ENCODE measurements at regions not wholly inside any gene's neighbourhood (a gene's known extent, or its start where the extent isn't known, plus 50 kb on each side); places are given as distances from the start of the nearest gene placed in this dataset.

DNA sequence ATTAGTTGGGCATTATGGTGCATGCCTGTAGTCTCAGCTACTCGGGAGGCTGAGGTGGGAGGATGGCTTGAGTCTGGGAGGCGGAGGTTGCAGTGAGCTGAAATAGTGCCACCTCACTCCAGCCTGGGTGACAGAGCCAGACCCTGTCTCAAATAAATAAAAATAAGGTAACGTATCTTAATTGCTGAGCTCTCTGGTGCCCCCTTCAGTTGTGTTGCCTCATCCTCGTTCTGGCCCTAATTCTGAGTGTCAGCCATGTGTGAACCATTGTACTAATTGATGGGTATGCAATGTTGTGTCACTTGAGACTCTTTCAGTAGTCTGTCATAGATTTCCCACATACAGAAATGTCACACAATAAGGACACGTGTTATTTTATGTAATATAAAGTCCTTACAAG, 363.1 kb upstream of the RBFOX1 start (continued):
- TF ChIP-seq, protein P1, sequence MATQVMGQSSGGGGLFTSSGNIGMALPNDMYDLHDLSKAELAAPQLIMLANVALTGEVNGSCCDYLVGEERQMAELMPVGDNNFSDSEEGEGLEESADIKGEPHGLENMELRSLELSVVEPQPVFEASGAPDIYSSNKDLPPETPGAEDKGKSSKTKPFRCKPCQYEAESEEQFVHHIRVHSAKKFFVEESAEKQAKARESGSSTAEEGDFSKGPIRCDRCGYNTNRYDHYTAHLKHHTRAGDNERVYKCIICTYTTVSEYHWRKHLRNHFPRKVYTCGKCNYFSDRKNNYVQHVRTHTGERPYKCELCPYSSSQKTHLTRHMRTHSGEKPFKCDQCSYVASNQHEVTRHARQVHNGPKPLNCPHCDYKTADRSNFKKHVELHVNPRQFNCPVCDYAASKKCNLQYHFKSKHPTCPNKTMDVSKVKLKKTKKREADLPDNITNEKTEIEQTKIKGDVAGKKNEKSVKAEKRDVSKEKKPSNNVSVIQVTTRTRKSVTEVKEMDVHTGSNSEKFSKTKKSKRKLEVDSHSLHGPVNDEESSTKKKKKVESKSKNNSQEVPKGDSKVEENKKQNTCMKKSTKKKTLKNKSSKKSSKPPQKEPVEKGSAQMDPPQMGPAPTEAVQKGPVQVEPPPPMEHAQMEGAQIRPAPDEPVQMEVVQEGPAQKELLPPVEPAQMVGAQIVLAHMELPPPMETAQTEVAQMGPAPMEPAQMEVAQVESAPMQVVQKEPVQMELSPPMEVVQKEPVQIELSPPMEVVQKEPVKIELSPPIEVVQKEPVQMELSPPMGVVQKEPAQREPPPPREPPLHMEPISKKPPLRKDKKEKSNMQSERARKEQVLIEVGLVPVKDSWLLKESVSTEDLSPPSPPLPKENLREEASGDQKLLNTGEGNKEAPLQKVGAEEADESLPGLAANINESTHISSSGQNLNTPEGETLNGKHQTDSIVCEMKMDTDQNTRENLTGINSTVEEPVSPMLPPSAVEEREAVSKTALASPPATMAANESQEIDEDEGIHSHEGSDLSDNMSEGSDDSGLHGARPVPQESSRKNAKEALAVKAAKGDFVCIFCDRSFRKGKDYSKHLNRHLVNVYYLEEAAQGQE (IDR thresholded peaks at IDR 0.05; ENCODE audit: low read depth), result no peak
- TF ChIP-seq CBX3 (IDR thresholded peaks at IDR 0.05; ENCODE audit: low read depth), result no peak

DNA sequence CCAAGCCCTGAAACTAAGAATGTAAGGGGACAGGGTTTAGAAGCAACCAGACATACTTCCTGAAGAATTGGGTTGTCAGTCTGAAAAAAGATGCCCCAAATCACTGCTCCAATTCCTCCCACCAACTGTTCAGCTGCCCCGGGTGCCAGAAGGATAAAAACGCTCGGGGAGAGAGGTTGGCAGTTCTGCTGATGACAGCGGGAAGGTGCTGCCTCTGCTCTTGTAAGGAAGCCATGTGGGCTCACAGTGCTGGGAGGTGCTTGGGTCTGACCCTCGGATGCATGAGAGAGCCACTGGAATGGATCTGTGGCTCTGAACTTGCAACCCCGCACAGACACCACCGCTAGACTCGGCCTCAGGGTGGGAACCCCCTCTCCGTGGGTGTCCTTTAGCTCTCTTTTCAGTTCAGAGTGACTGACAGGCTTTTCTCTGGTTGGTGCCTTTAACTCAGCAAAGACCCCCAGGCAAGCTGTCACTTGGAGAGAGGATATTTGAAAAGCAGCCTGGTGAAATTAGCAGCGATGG, 364.8 kb upstream of the RBFOX1 start:
- Histone ChIP-seq H3K9me2 (ENCODE audit: insufficient read depth) (no peaks in the 10 kb centered on the region), H3K4me1 (ENCODE audit: control insufficient read depth in 1 of 2, insufficient read depth in 2 of 2, low read length in 2 of 2) (no peaks in the 10 kb centered on the region), H3K27ac (ENCODE audit: low read depth, low read length) (no peak overlapping the region), H3K27me3 (ENCODE audit: insufficient read depth, low read length) (no peaks in the 10 kb centered on the region), H3K79me2 (ENCODE audit: insufficient read depth, low read length) (no peaks in the 10 kb centered on the region), H3K4me3 (replicated peaks in 1 of 2; ENCODE audit: low read depth in 1 of 2, low read length in 2 of 2) (no peak overlapping the region), H3K9me3 (ENCODE audit: control insufficient read depth in 1 of 2, insufficient read depth in 1 of 2, low read depth in 1 of 2, low read length in 2 of 2) (no peaks in the 10 kb centered on the region; a peak in 2 of 4 replicates), H3K4me2 (ENCODE audit: low read length) (no peak overlapping the region), H3K36me3 (ENCODE audit: control insufficient read depth in 1 of 2, insufficient read depth in 2 of 2, low read length in 2 of 2) (no peaks in the 10 kb centered on the region), H4K20me1 (ENCODE audit: insufficient read depth) (no peaks in the 10 kb centered on the region), H2AFZ (ENCODE audit: low read depth, low read length, poor library complexity, severe bottlenecking) (no peak overlapping the region), H3K9ac (ENCODE audit: low read length) (no peak overlapping the region)
- intact Hi-C loops (cut with micrococcal nuclease), result no loop called here
- ATAC-seq, result no peak
- POLR2A ChIA-PET, result no interaction called here
- TF ChIP-seq FOSL1 (IDR thresholded peaks at IDR 0.05; ENCODE audit: low read depth), result no peak
- no peak for TF ChIP-seq YY1 (IDR thresholded peaks at IDR 0.05; ENCODE audit: extremely low read depth, insufficient replicate concordance, low read depth, low read length)
- TF ChIP-seq ELF1 (IDR thresholded peaks at IDR 0.05; ENCODE audit: borderline replicate concordance, low read depth), result no peak
- TF ChIP-seq POLR2A (IDR thresholded peaks at IDR 0.05; ENCODE audit: borderline replicate concordance, extremely low read depth, insufficient read depth, insufficient read length), result no peak
- TF ChIP-seq SP1 (IDR thresholded peaks at IDR 0.05; ENCODE audit: low read depth), result no peak
- TF ChIP-seq EZH2 (IDR thresholded peaks at IDR 0.05), result no peak
- no peak for TF ChIP-seq EZH2phosphoT487 (IDR thresholded peaks at IDR 0.05; ENCODE audit: borderline replicate concordance)
- no peak for TF ChIP-seq ZFX (IDR thresholded peaks at IDR 0.05)
- no peak for TF ChIP-seq TCF7L2 (IDR thresholded peaks at IDR 0.05; ENCODE audit: borderline replicate concordance, extremely low read depth, insufficient read depth, insufficient read length)
- no peak for TF ChIP-seq POLR2AphosphoS5 (IDR thresholded peaks at IDR 0.05; ENCODE audit: low read depth, low read length)
- TF ChIP-seq EGR1 (IDR thresholded peaks at IDR 0.05; ENCODE audit: low read depth), result no peak
- no peak for TF ChIP-seq SRF (IDR thresholded peaks at IDR 0.05; ENCODE audit: low read depth)
- TF ChIP-seq, protein P2, sequence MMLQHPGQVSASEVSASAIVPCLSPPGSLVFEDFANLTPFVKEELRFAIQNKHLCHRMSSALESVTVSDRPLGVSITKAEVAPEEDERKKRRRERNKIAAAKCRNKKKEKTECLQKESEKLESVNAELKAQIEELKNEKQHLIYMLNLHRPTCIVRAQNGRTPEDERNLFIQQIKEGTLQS (IDR thresholded peaks at IDR 0.05), result no peak
- TF ChIP-seq, protein P3, sequence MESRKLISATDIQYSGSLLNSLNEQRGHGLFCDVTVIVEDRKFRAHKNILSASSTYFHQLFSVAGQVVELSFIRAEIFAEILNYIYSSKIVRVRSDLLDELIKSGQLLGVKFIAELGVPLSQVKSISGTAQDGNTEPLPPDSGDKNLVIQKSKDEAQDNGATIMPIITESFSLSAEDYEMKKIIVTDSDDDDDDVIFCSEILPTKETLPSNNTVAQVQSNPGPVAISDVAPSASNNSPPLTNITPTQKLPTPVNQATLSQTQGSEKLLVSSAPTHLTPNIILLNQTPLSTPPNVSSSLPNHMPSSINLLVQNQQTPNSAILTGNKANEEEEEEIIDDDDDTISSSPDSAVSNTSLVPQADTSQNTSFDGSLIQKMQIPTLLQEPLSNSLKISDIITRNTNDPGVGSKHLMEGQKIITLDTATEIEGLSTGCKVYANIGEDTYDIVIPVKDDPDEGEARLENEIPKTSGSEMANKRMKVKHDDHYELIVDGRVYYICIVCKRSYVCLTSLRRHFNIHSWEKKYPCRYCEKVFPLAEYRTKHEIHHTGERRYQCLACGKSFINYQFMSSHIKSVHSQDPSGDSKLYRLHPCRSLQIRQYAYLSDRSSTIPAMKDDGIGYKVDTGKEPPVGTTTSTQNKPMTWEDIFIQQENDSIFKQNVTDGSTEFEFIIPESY (IDR thresholded peaks at IDR 0.05; ENCODE audit: extremely low read depth, insufficient replicate concordance, low read length), result no peak
- no peak for TF ChIP-seq RAD21 (IDR thresholded peaks at IDR 0.05; ENCODE audit: low read depth)
- no peak for TF ChIP-seq CEBPB (IDR thresholded peaks at IDR 0.05; ENCODE audit: low read depth)
- DNase-seq (ENCODE audit: low read depth, low spot score), result no peak
- no TSS peak for BruUV-seq (replicated peaks)
- CTCF ChIA-PET, result no interaction called here
- RAD21 ChIA-PET (ENCODE audit: low non-redundant PET in 1 of 2, low total read pairs in 2 of 2, uncharacterized antibody in 2 of 2, unreplicated experiment in 2 of 2), result no interaction called here
